Loucy (cell line): ENCODE measurements at regions not wholly inside any gene's neighbourhood (a gene's known extent, or its start where the extent isn't known, plus 50 kb on each side); places are given as distances from the start of the nearest gene placed in this dataset.

ENCODE experiments used
- EZH2phosphoT487 ChIP-seq: fragments of 200-600 bp; IDR thresholded peaks from 2 replicates; pipeline ENCODE4 v1.6.1; 2018; ENCODE audit warnings: antibody characterized with exemption, mild to moderate bottlenecking, moderate library complexity, borderline replicate concordance
- TF ChIP-seq, protein P1 (sequence below): fragments of 200-600 bp; sonication (generic); conservative IDR thresholded peaks from 2 replicates; pipeline ENCODE4 v1.5.1; 2014; ENCODE audit warnings: mild to moderate bottlenecking, antibody characterized with exemption, low read length

DNA sequence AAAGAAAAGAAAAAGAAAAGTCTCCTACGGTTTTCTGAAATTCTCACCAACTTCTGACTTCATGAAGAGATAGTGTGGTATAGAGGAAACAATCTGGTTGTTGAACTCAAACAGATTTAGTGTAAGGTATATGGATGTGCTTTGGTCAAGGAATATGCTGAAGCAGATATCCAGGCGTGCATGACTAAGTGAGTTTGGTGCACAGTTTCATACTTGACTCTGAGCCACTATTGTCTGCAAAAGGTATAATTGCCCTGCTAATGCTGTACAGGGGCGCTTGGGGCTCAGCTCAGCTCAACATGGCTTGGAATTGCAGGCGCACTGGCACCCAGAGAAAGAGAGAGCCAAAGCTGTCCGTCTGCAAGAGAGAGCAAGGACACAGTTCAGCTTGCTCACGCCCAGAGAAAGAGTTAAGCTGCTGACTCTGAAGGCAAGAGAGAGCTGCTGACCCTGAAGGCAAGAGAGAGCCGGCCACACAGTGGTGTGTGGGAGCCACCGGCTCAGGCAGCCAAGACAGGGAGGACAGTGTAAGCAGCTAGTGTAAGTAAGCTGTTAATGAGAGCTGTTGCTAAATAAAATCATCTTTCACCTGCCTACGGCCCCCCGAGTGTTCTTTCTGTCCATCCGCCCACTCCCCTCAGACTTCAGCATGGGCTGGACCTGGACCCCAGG lies 66.4 kb upstream of the SLC38A4 start:
- TF ChIP-seq, protein P1, sequence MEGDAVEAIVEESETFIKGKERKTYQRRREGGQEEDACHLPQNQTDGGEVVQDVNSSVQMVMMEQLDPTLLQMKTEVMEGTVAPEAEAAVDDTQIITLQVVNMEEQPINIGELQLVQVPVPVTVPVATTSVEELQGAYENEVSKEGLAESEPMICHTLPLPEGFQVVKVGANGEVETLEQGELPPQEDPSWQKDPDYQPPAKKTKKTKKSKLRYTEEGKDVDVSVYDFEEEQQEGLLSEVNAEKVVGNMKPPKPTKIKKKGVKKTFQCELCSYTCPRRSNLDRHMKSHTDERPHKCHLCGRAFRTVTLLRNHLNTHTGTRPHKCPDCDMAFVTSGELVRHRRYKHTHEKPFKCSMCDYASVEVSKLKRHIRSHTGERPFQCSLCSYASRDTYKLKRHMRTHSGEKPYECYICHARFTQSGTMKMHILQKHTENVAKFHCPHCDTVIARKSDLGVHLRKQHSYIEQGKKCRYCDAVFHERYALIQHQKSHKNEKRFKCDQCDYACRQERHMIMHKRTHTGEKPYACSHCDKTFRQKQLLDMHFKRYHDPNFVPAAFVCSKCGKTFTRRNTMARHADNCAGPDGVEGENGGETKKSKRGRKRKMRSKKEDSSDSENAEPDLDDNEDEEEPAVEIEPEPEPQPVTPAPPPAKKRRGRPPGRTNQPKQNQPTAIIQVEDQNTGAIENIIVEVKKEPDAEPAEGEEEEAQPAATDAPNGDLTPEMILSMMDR: no peak
- no peak for TF ChIP-seq EZH2phosphoT487
